GM12872 (cell line): ENCODE measurements at regions not wholly inside any gene's neighbourhood (a gene's known extent, or its start where the extent isn't known, plus 50 kb on each side); places are given as distances from the start of the nearest gene placed in this dataset.
A peak's percentile ranks its signal among the peaks of the same experiment; 100 is the strongest.

Experiments used
- TF ChIP-seq, protein P1 (sequence below): IDR thresholded peaks from 3 replicates; pipeline ENCODE4 v1.5.1; 2011; ENCODE audit warnings: low read depth, mild to moderate bottlenecking, low read length, moderate library complexity; ENCODE audit not compliant: insufficient read depth

DNA sequence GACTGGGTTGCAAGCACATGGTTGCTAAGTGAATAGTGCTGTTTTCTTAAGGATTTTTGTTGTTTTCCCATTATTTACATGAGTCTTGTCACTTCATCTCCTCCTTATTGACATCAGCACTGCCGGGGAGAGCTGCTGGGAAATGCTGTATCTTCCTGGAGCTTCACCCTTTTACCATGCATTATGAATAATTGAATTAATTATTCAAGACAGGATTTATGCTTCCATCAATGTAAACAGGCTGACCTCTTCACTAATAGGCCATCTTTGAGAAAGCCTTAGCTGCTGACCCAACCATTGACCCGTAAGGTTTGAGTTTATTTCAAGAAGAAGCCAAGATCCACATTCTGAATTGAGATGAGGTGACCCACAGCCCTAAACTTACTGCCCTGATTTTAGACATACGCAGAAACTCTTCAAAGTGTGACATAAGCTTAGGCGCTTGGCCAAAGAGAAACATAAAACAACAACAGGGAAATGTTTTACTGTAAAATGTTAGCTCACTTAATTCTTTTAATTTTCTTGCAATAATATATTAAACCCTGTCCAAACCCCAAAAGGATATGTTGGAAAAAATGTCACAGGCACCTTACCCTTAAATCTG is 365.5 kb upstream of the SYT4 start:
- TF ChIP-seq, protein P1, sequence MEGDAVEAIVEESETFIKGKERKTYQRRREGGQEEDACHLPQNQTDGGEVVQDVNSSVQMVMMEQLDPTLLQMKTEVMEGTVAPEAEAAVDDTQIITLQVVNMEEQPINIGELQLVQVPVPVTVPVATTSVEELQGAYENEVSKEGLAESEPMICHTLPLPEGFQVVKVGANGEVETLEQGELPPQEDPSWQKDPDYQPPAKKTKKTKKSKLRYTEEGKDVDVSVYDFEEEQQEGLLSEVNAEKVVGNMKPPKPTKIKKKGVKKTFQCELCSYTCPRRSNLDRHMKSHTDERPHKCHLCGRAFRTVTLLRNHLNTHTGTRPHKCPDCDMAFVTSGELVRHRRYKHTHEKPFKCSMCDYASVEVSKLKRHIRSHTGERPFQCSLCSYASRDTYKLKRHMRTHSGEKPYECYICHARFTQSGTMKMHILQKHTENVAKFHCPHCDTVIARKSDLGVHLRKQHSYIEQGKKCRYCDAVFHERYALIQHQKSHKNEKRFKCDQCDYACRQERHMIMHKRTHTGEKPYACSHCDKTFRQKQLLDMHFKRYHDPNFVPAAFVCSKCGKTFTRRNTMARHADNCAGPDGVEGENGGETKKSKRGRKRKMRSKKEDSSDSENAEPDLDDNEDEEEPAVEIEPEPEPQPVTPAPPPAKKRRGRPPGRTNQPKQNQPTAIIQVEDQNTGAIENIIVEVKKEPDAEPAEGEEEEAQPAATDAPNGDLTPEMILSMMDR = no peak

DNA sequence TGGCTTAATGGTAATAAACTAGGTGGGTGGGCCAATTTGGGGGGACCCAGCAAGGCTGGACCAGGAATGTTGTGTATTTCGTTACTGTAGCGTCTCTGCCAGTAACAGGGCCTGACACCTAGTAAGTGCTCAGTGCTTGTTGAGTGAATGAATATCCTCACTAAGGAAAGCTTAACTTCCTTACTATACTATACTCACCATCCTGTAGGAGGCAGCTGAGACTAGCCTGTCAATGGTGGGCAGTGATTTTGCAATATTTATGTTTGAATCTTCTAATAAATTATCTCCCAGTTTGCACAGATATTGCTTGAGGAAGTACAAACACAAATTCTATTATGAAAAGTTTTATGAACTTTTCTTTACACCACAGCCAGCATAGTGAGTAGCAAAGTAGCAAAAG is 370.7 kb upstream of the SYT4 start:
- TF ChIP-seq, protein P1 = no peak

DNA sequence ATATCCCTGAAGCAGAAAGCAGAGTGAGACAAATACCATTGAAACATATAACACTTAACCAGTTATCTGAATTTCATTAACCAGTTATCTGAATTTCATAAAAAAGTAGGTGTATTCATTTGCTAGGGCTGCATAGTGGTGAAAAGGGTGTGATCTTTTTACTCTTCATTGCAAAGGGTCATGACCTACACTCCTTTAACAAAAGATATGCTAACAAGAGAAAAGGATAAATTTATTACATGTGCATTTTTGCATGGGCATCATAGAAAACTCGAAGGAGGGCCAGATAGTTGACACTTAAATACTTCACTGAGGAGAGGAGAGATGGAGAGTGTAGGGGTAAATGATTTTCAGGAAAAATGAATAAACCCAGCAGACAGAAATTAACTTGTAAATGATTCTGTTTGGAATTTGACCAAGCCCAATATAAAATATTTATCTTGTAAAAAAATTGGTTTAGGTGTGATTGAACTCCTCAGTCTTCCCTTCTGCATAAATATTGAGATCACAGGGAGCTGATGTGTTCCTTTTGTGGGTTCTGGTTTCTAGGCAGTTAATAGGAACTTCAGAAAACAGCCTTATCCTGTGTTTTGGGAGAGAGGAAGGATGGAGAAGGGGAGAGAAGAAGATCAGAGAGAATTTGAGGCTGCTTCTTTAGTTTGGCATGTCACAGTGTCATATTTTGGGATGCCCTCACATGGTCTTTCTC is 372.5 kb upstream of the SYT4 start:
- TF ChIP-seq, protein P1 = no peak

DNA sequence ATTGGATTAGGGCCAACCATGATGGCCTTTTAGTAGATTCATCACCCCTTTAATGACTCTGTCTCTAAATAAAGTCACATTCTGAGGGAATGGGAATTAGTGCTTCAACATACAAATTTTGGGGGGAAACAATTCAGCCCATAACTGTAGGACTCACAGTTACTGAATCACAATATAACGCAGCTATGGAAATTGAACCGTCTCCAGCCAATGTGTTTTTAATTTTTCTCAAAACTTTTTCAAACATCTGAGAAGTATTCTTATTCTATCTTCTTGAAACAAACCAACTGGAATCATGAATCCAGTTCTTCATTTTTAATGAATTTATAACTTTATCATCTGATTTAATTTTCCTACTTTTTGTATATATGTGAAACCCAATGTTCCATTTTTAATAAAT is 373.1 kb upstream of the SYT4 start:
- TF ChIP-seq, protein P1 = no peak

DNA sequence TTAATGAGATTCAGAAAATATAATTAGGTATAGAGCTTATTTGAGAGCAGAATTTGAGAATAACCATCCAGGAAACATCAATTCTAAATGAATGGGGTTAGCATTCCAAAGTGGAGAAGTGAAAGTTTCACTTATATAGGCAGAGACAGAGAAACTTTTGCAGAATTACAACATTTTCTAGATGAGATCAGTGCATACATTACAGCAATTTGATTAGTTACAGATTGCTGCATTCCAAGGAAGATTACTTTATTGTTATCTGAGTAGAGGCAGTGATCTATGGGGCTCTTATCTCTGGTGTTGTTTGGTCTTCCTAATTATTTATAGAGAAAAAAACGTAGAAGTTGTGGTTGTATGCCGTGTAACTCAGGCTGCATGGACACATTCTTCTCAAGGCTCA is 373.8 kb upstream of the SYT4 start:
- TF ChIP-seq, protein P1 = no peak

DNA sequence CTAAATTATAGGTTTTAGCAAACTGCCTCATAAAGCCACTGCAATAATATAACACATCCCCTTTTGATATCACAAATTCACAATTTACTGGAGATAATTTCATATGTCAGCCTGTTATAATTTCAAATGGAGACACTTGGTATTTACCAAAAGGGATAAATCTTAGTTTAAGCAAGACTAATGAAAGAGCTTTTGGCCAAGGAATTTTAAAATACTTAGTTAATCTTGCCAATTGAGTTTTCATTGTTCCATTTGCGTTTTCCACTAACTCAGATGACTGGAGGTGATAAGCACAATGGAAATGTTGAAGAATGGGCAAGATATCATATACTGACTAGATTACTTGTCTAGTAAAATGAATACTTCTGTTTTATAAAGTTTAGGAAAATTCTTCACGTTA is 379.3 kb upstream of the SYT4 start:
- TF ChIP-seq, protein P1 = no peak

DNA sequence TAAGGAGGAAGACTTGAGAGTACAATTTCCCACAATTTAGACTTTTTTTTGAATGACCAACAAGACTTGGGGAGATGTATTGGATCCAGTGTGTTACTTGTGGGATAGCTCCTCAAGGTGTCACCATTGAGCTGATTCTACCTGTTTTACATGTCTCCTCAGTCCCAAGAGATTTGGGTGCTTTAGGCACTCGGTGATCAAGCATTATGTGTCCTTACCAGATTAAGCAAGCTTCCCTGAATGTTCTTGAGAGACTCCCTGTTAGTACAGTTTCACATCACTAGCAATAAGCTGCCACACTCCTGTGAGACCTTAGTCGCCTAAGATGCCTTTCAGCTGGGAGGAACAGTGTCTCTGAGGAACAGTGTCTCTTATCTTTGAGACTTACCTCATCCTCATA is 384.3 kb upstream of the SYT4 start:
- TF ChIP-seq, protein P1 = peak; percentile 59
